ENCODE measurements at regions not wholly inside any gene's neighbourhood (a gene's known extent, or its start where the extent isn't known, plus 50 kb on each side); places are given as distances from the start of the nearest gene placed in this dataset.

DNA sequence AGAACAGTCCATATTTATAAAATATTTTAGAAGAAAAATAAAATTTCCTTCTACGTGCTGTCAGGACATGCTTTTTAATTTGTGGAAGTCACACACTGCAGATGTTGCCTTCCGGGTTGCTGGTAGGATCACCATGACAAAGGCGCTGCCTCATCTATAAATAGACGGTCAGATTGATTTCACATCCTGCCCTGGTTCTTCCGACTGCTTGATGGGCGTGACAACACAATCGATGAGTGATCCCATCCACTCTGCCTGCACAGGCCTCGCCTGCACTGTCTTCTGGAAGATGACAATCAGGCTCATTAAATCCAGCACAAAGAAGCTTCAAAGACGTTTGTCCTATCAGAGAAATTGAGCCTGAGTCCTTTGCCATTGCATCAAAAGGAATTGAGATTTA lies 318.9 kb upstream of the TRIB2 start:
- H3K9me3 ChIP-seq = no peaks in the 10 kb centered on the region
- H3K27me3 ChIP-seq = no peaks in the 10 kb centered on the region
- H3K4me1 ChIP-seq = no peaks in the 10 kb centered on the region
- no peaks in the 10 kb centered on the region for H3K36me3 ChIP-seq
- DNase-seq = no peak
- no peak overlapping the region for H3K4me3 ChIP-seq
- TF ChIP-seq CTCF (IDR thresholded peaks at IDR 0.05) = no peak
- intact Hi-C loops (cut with DNase I) = no loop called here
- no peak overlapping the region for H3K27ac ChIP-seq
- no peak overlapping the region for H3K9ac ChIP-seq (ENCODE audit: low read depth in 2 of 2, low read length in 2 of 2)

GRCh38 chr2:12399240-12399639 lies 317.5 kb upstream of the TRIB2 start:
- no peak overlapping the region for H3K4me3 ChIP-seq
- intact Hi-C loops (cut with DNase I) = no loop called here
- TF ChIP-seq CTCF (IDR thresholded peaks at IDR 0.05) = no peak
- no peaks in the 10 kb centered on the region for H3K9me3 ChIP-seq
- H3K36me3 ChIP-seq = no peaks in the 10 kb centered on the region
- DNase-seq = no peak
- H3K27ac ChIP-seq = no peak overlapping the region
- no peaks in the 10 kb centered on the region for H3K4me1 ChIP-seq
- no peaks in the 10 kb centered on the region for H3K27me3 ChIP-seq
- no peak overlapping the region for H3K9ac ChIP-seq (ENCODE audit: low read depth in 2 of 2, low read length in 2 of 2)

- TF ChIP-seq CTCF (IDR thresholded peaks at IDR 0.05) = no peak
- H3K4me1 ChIP-seq = no peaks in the 10 kb centered on the region
- H3K9me3 ChIP-seq = no peaks in the 10 kb centered on the region
- H3K4me3 ChIP-seq = no peak overlapping the region
- no peaks in the 10 kb centered on the region for H3K27me3 ChIP-seq
- H3K9ac ChIP-seq (ENCODE audit: low read depth in 2 of 2, low read length in 2 of 2) = no peak overlapping the region
- DNase-seq = no peak
- intact Hi-C loops (cut with DNase I) = no loop called here
- H3K36me3 ChIP-seq = no peaks in the 10 kb centered on the region
- no peak overlapping the region for H3K27ac ChIP-seq
Measured at GRCh38 chr2:12400543-12400942, 316.2 kb upstream of the TRIB2 start.

GRCh38 chr2:12402440-12403139 lies 314.1 kb upstream of the TRIB2 start:
- Histone ChIP-seq H3K9ac (ENCODE audit: low read depth in 2 of 2, low read length in 2 of 2) (no peak overlapping the region), H3K27ac (no peak overlapping the region), H3K9me3 (no peaks in the 10 kb centered on the region), H3K27me3 (no peaks in the 10 kb centered on the region), H3K4me3 (no peak overlapping the region), H3K36me3 (no peaks in the 10 kb centered on the region), H3K4me1 (no peaks in the 10 kb centered on the region)
- no peak for TF ChIP-seq CTCF (IDR thresholded peaks at IDR 0.05)
- intact Hi-C loops (cut with DNase I) = no loop called here
- no peak for DNase-seq

DNA sequence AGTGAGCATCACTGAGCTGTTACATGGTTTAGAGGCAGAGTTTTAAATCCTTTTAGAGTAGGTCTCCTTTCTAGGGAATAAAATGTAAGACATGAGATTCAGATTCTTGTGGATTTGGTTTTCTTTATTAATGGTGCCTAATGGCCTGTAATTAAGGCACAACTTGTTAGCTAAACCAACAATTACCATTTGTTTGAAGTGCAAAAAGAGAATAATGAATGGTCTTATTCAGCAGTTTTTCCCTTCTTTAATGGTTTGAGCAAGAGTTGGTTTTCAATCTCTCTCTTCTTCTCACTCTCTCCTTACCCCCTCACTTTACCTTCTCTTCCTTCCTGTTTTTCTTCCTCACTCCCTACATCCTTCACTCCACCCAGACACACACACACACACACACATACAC lies 312.2 kb upstream of the TRIB2 start:
- no peak overlapping the region for H3K4me3 ChIP-seq
- no peak overlapping the region for H3K9ac ChIP-seq (ENCODE audit: low read depth in 2 of 2, low read length in 2 of 2)
- H3K27ac ChIP-seq = no peak overlapping the region
- H3K9me3 ChIP-seq = no peaks in the 10 kb centered on the region
- H3K4me1 ChIP-seq = no peaks in the 10 kb centered on the region
- no peak for TF ChIP-seq CTCF (IDR thresholded peaks at IDR 0.05)
- DNase-seq = no peak
- intact Hi-C loops (cut with DNase I) = no loop called here
- no peaks in the 10 kb centered on the region for H3K27me3 ChIP-seq
- no peaks in the 10 kb centered on the region for H3K36me3 ChIP-seq

Measured in colonic mucosa (tissue), 4 donors.